GM13977 (cell line): ENCODE measurements at regions not wholly inside any gene's neighbourhood (a gene's known extent, or its start where the extent isn't known, plus 50 kb on each side); places are given as distances from the start of the nearest gene placed in this dataset.
A peak's percentile ranks its signal among the peaks of the same experiment; 100 is the strongest.

ENCODE experiments used
- DNase-seq: peaks from one replicate; pipeline ENCODE4 v3.0.0; 2012; ENCODE audit warnings: low spot score
- CTCF ChIP-seq: IDR thresholded peaks from 2 replicates; pipeline ENCODE4 v1.5.1; 2012; ENCODE audit warnings: mild to moderate bottlenecking, control low read depth; ENCODE audit not compliant: insufficient read depth; ENCODE audit errors: extremely low read depth, missing control alignments
- in situ Hi-C: fragments of 300-500 bp; cut with MboI; formaldehyde crosslinking; loops from one replicate; pipeline ENCODE4 v1.12.0; 2022; ENCODE audit warnings: low sequenced_read_pairs, low pct_unique_long_range_greater_than_20kb, mixed read lengths, inconsistent platforms; ENCODE audit not compliant: unreplicated experiment

GRCh38 chr2:37829616-37830395 lies 95.3 kb upstream of the RMDN2 start:
- DNase-seq, result no peak
- TF ChIP-seq CTCF, result no peak
- in situ Hi-C loops, result loop anchor here (5.0 kb wide), 1 partner anchor 418 kb away; no protein-coding TSS in a partner anchor

- in situ Hi-C loops, result no loop called here
- no peak for TF ChIP-seq CTCF
- DNase-seq, result no peak
Observed at GRCh38 chr2:37830636-37831035, 94.5 kb upstream of the RMDN2 start.

- no peak for DNase-seq
- in situ Hi-C loops, result no loop called here
- no peak for TF ChIP-seq CTCF
Observed at GRCh38 chr2:37831081-37831780, 93.9 kb upstream of the RMDN2 start.

- TF ChIP-seq CTCF, result peak; percentile 85
- in situ Hi-C loops, result no loop called here
- peak; percentile 65 for DNase-seq
Observed at GRCh38 chr2:37832590-37833197, 92.4 kb upstream of the RMDN2 start.

GRCh38 chr2:37833423-37833822 lies 91.7 kb upstream of the RMDN2 start:
- DNase-seq, result no peak
- in situ Hi-C loops, result no loop called here
- TF ChIP-seq CTCF, result no peak

GRCh38 chr2:37836270-37836669 lies 88.8 kb upstream of the RMDN2 start:
- no peak for TF ChIP-seq CTCF
- in situ Hi-C loops, result no loop called here
- DNase-seq, result no peak
